BLaER1 treated with 17β-estradiol and CSF1 and Interleukin-3, amounts not matched to agents 10 nM and 100 nM (cell line): ENCODE measurements at regions not wholly inside any gene's neighbourhood (a gene's known extent, or its start where the extent isn't known, plus 50 kb on each side); places are given as distances from the start of the nearest gene placed in this dataset.

Source experiments
- H3K27ac ChIP-seq, 11 experiments: shearing (Covaris generic); formaldehyde crosslinking; 2 replicates each; pipeline ENCODE4 v1.8.1; 2022
- H3K27me3 ChIP-seq, 11 experiments: shearing (Covaris generic); formaldehyde crosslinking; 2 replicates each; pipeline ENCODE4 v1.8.1; 2022
- H3K36me3 ChIP-seq, 11 experiments: shearing (Covaris generic); formaldehyde crosslinking; 2 replicates each; pipeline ENCODE4 v1.8.1; 2022
- H3K4me1 ChIP-seq, 10 experiments: shearing (Covaris generic); formaldehyde crosslinking; 2 replicates each; pipeline ENCODE4 v1.8.1; 2022
- H3K4me2 ChIP-seq, 11 experiments: shearing (Covaris generic); formaldehyde crosslinking; 2 replicates each; pipeline ENCODE4 v1.8.1; 2022
- H3K4me3 ChIP-seq, 10 experiments: shearing (Covaris generic); formaldehyde crosslinking; 2 replicates each; pipeline ENCODE4 v1.8.1; 2022
- H3K9ac ChIP-seq, 11 experiments: shearing (Covaris generic); formaldehyde crosslinking; 2 replicates each; pipeline ENCODE4 v1.8.1; 2022
- H3K9me3 ChIP-seq, 11 experiments: shearing (Covaris generic); formaldehyde crosslinking; replicated peaks in 1 of 11; 2 replicates each; pipeline ENCODE4 v1.8.1; 2022
- H4K20me1 ChIP-seq, 11 experiments: shearing (Covaris generic); formaldehyde crosslinking; 2 replicates each; pipeline ENCODE4 v1.8.1; 2022
- Cebpa-rat ChIP-seq, 11 experiments: shearing (Covaris generic); IDR thresholded peaks; 2 replicates each; pipeline ENCODE4 v1.8.1; 2022

DNA sequence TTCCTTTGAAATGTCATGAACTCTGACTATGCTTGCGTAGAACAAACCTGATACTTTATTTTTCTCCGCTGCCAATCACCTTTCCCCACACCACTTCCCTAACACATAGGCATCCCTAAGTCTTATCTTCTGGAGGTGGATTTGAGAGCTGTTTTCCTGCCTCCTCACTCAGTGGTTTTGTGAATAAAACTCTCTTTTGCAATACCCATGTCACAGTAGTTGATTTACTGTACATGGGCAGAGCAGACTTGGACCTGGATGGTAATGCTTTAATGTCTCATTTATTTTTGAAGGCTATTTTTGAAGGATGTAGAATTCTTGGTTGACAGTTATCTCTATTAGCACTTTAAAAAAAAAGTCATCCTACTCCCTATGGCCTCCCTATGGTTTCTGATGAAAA, 881.8 kb downstream of the SLITRK5 start:
- no peak for TF ChIP-seq Cebpa-rat (IDR thresholded peaks at IDR 0.05)
- no peak overlapping the region for H3K4me2 ChIP-seq

DNA sequence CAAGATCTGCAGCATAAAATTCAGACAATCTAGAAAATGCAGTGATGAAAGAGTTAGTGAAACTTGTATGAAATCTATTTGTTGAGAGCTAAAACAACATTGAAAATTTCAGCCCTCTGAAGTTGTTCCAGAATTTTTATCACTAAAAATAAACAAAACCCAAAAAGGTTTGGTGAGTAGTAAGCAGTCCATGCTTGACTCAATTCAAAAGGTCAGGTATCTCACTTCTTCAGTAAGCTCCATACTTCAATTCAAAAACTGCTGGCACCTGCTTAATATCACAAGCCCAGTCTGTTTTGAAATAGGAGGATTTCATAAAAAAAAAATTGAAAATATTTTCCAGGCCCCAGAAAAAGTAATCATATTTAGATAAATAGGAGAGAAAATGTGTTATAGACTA, 894.4 kb downstream of the SLITRK5 start:
- Histone ChIP-seq H3K27ac (no peak overlapping the region), H3K4me3 (no peak overlapping the region), H3K4me2 (no peak overlapping the region), H3K9ac (no peak overlapping the region), H3K27me3 (no peaks in the 10 kb centered on the region), H4K20me1 (no peaks in the 10 kb centered on the region), H3K9me3 (no peaks in the 10 kb centered on the region), H3K36me3 (no peaks in the 10 kb centered on the region), H3K4me1 (no peaks in the 10 kb centered on the region)
- no peak for TF ChIP-seq Cebpa-rat (IDR thresholded peaks at IDR 0.05)

More for the DNA sequence above, 881.8 kb downstream of the SLITRK5 start:
- no peak overlapping the region for H3K9ac ChIP-seq
- no peak overlapping the region for H3K4me3 ChIP-seq
- H3K9me3 ChIP-seq = no peaks in the 10 kb centered on the region
- H3K27me3 ChIP-seq = no peaks in the 10 kb centered on the region
- no peaks in the 10 kb centered on the region for H3K36me3 ChIP-seq
- H3K4me1 ChIP-seq = no peaks in the 10 kb centered on the region
- H3K27ac ChIP-seq = no peak overlapping the region
- H4K20me1 ChIP-seq = no peaks in the 10 kb centered on the region

DNA sequence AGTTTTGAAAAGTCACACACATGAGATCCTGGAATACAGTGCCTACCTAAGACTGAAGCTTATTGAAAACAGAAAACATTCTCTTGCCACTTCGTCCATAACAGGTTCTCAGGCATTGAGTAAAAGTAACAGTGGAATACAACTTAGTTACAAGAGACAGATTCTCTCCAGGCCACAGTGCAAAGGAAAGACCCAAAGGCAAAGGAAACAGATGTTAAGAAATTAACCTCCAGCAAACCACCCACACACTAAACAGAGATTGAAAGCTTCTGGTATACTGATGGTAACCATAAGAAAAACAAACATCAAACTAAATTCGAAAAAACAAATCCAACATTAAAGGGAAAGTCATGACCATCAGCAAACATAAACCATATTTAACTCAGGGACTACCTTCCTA, 914.7 kb downstream of the SLITRK5 start:
- H3K27ac ChIP-seq = no peak overlapping the region
- TF ChIP-seq Cebpa-rat (IDR thresholded peaks at IDR 0.05) = no peak
- no peaks in the 10 kb centered on the region for H4K20me1 ChIP-seq
- peak overlapping the region in 1 of 11 experiments; percentile 26; a peak in 1 of 22 replicates for H3K4me2 ChIP-seq
- H3K9ac ChIP-seq = no peak overlapping the region
- H3K4me1 ChIP-seq = peaks cover 0 to 5% (median 0%) of the 10 kb centered on the region in 10 experiments; a peak in 2 of 20 replicates
- H3K9me3 ChIP-seq = no peaks in the 10 kb centered on the region
- no peaks in the 10 kb centered on the region for H3K27me3 ChIP-seq
- no peak overlapping the region for H3K4me3 ChIP-seq
- no peaks in the 10 kb centered on the region for H3K36me3 ChIP-seq

DNA sequence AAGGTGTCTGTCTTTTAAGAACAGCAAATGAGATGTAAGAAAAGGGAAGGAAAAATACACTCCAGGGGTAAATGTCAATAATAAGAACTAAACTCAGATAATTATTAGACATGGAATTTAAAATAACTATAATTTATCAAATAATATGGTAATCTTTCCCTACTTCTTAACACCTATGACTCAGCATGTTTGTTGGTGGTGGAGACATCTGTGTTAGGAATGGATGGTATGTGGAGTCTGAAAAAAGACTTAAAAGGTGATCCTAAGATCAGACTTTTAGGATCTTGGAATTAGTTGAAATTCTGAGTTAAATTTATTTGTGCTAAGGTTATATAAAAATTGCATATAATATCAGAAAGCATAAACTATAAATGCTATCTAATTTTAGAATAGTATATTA, 915.1 kb downstream of the SLITRK5 start:
- H3K4me1 ChIP-seq = peaks cover 0 to 5% (median 0%) of the 10 kb centered on the region in 10 experiments; a peak in 2 of 20 replicates
- no peak overlapping the region for H3K27ac ChIP-seq
- no peak overlapping the region for H3K9ac ChIP-seq
- no peaks in the 10 kb centered on the region for H3K36me3 ChIP-seq
- no peaks in the 10 kb centered on the region for H3K27me3 ChIP-seq
- no peaks in the 10 kb centered on the region for H4K20me1 ChIP-seq
- no peak overlapping the region for H3K4me3 ChIP-seq
- H3K9me3 ChIP-seq = peaks cover 0 to under 1% (median 0%) of the 10 kb centered on the region in 11 experiments; a peak in 1 of 22 replicates
- TF ChIP-seq Cebpa-rat (IDR thresholded peaks at IDR 0.05) = no peak
- H3K4me2 ChIP-seq = no peak overlapping the region

DNA sequence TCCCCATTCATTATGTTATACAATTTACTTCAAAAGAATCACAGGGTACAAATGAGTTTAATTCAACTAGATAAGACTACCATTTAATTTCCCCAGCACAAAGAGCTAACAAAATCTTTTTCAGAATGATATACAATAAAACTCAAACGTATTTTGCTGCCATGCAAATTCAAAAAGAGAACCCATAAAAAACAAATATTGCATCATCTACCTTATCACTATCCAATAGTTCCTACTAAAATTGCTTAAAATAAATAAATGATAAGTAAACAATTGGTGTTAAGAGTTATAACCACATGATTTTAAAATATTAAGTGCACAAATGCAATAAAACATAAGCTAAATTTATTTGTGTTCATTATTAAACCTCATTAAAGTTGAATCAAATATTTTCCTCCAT, 919.4 kb downstream of the SLITRK5 start:
- H3K4me3 ChIP-seq = no peak overlapping the region
- H3K9ac ChIP-seq = no peak overlapping the region
- no peaks in the 10 kb centered on the region for H3K27me3 ChIP-seq
- TF ChIP-seq Cebpa-rat (IDR thresholded peaks at IDR 0.05) = no peak
- H3K27ac ChIP-seq = no peak overlapping the region
- H4K20me1 ChIP-seq = no peaks in the 10 kb centered on the region
- H3K9me3 ChIP-seq = peaks cover 7 to 24% (median 14%) of the 10 kb centered on the region in 11 experiments; a peak in 19 of 22 replicates
- no peaks in the 10 kb centered on the region; a peak in 1 of 22 replicates for H3K36me3 ChIP-seq
- H3K4me1 ChIP-seq = peaks cover 0 to 5% (median 0%) of the 10 kb centered on the region in 10 experiments; a peak in 2 of 20 replicates
- no peak overlapping the region for H3K4me2 ChIP-seq

DNA sequence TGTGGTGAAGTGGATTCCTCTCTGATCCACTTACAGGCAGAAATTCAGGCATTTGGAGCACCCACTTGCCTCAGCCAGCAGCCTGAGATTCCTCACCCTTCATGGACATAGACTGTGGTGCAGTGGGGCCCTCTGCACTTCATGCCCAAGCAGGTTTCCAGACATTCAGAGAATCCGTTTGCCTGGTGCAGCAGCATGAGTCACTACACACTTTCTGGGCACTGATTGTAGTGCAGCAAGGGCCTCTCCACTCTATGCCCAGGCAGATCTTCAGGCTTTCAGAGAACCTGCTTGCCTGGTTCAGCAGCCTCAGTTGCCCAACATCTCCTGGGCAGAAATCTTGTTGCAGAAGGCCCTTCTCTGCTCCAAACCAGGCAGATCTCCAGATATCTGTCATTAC, 920.9 kb downstream of the SLITRK5 start:
- no peak overlapping the region for H3K4me2 ChIP-seq
- H4K20me1 ChIP-seq = no peaks in the 10 kb centered on the region
- no peaks in the 10 kb centered on the region; a peak in 1 of 22 replicates for H3K36me3 ChIP-seq
- H3K27me3 ChIP-seq = no peaks in the 10 kb centered on the region
- peaks cover 7 to 24% (median 14%) of the 10 kb centered on the region in 11 experiments; a peak in 19 of 22 replicates for H3K9me3 ChIP-seq
- no peak overlapping the region for H3K9ac ChIP-seq
- H3K27ac ChIP-seq = no peak overlapping the region
- no peak overlapping the region for H3K4me3 ChIP-seq
- TF ChIP-seq Cebpa-rat (IDR thresholded peaks at IDR 0.05) = no peak
- H3K4me1 ChIP-seq = no peaks in the 10 kb centered on the region

DNA sequence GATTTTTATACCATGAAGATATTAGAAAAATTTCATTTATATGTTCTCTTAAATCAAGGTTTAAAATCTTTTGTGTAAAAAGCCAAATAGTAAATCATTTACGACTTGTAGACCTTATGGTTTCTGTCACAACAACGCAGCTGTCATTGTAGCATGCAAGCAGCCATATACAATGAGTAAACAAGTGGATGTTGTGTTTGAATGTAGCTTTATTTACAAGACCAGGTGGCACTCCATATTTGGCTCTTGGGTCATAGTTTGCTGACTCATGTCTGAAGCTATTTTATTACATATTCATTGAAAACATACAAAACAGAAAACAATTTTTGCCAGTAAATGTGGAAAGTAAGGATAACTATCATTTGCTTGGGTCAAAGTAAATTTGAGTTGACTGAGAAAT, 930.8 kb downstream of the SLITRK5 start:
- no peak overlapping the region for H3K27ac ChIP-seq
- H3K4me2 ChIP-seq = no peak overlapping the region
- H3K4me3 ChIP-seq = no peak overlapping the region
- no peaks in the 10 kb centered on the region for H3K36me3 ChIP-seq
- no peaks in the 10 kb centered on the region for H3K4me1 ChIP-seq
- no peak for TF ChIP-seq Cebpa-rat (IDR thresholded peaks at IDR 0.05)
- H3K9ac ChIP-seq = no peak overlapping the region
- H3K9me3 ChIP-seq = no peaks in the 10 kb centered on the region
- no peaks in the 10 kb centered on the region for H4K20me1 ChIP-seq
- H3K27me3 ChIP-seq = no peaks in the 10 kb centered on the region

DNA sequence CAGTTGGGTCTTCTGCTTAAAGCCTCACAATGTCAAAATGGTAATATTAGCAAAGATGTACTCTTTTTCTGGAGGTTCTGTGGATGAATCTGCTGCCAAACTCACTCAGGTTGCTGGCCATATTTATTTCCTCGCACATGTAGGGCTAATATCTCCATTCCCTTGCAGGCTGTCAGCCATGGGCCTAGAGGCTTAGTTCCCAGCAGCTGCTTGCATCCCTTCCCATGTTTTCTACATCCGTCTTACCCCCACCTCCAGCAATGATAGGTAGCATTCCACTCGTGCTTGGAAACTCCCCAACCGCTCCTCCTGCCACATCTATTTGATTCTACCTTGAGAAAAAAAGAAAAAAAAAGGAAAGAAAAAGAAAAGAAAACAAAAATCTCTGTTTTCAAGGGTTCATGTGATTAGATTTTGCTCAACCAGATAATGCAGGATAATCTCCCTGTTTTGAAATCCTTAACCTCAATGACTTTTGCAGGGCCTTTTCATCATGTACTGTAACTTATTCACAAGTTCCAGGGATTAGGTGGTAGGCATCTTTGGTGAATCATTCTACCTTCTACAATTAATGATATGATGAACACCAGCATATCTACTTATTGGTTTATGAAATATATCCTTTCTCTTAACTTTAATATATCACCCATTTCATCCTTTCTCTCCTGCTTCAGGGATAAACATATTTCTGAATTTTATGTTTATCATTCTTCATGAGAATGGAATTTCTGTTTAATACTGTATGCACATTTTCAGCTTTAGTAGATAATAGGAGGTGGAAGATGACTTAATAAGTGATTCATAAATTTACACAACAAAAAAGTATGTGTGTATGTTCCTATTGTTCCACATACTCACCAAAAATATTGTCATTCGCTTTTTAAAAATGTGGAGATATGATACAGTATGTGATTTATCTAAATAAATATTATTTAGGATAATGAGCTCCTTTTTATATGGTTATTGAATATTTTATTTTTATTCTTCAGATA, 931.9 kb downstream of the SLITRK5 start:
- Histone ChIP-seq H3K36me3 (no peaks in the 10 kb centered on the region), H3K4me2 (no peak overlapping the region), H3K27me3 (no peaks in the 10 kb centered on the region), H3K9ac (no peak overlapping the region), H3K4me3 (no peak overlapping the region), H3K9me3 (no peaks in the 10 kb centered on the region), H4K20me1 (no peaks in the 10 kb centered on the region), H3K27ac (no peak overlapping the region), H3K4me1 (no peaks in the 10 kb centered on the region)
- TF ChIP-seq Cebpa-rat (IDR thresholded peaks at IDR 0.05) = no peak

DNA sequence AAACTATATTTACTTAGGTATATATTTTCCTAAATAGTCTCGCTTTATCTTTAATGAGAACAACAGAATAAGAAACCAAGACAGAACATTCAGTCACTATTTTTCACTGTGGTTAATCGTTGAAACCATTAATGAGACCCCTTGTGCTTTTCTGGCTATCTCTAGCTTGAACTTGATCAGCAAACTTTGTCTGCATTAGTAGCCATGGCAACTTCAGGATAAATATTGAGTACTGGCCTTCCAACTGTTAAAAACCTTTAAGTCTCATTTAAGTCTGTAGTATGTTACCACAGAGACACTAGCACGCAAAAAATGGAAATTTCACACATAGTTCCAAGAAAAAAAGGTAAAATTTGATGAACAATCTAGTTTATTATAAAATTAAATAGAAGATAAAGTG, 946.0 kb downstream of the SLITRK5 start:
- Histone ChIP-seq H3K4me3 (no peak overlapping the region), H3K9ac (no peak overlapping the region), H4K20me1 (no peaks in the 10 kb centered on the region), H3K27me3 (no peaks in the 10 kb centered on the region), H3K36me3 (no peaks in the 10 kb centered on the region), H3K9me3 (peaks cover 0 to 2% (median under 1%) of the 10 kb centered on the region in 11 experiments; a peak in 11 of 22 replicates), H3K4me2 (no peak overlapping the region), H3K27ac (no peak overlapping the region), H3K4me1 (peaks cover 0 to 2% (median under 1%) of the 10 kb centered on the region in 10 experiments; a peak in 5 of 20 replicates)
- no peak for TF ChIP-seq Cebpa-rat (IDR thresholded peaks at IDR 0.05)
